Osteoblast (primary cell): ENCODE measurements at regions not wholly inside any gene's neighbourhood (a gene's known extent, or its start where the extent isn't known, plus 50 kb on each side); places are given as distances from the start of the nearest gene placed in this dataset.

Source experiments
- DNase-seq: peaks from one replicate; pipeline ENCODE4 v3.0.0; 2011; ENCODE audit warnings: low spot score, mixed read lengths; ENCODE audit not compliant: insufficient read length; ENCODE audit errors: missing footprints
- H2AFZ ChIP-seq: 2 replicates; pipeline ENCODE4 v1.6.0; 2011; ENCODE audit warnings: mild to moderate bottlenecking, low read length
- H3K27ac ChIP-seq: 2 replicates; pipeline ENCODE4 v1.5.1; 2011; ENCODE audit warnings: mild to moderate bottlenecking, low read depth, low read length, moderate library complexity
- H3K27me3 ChIP-seq: 2 replicates; pipeline ENCODE4 v1.6.0; 2012; ENCODE audit warnings: mild to moderate bottlenecking, control low read depth, inconsistent platforms, low read length, moderate library complexity; ENCODE audit not compliant: insufficient read depth
- H3K36me3 ChIP-seq: 2 replicates; pipeline ENCODE4 v1.5.1; 2011; ENCODE audit warnings: mild to moderate bottlenecking, low read length, control low read depth, moderate library complexity; ENCODE audit not compliant: insufficient read depth
- H3K4me1 ChIP-seq: 2 replicates; pipeline ENCODE4 v1.5.1; 2011; ENCODE audit warnings: mild to moderate bottlenecking, low read length, control low read depth, moderate library complexity; ENCODE audit not compliant: insufficient read depth
- H3K4me2 ChIP-seq: 2 replicates; pipeline ENCODE4 v1.6.0; 2011; ENCODE audit warnings: mild to moderate bottlenecking, low read length; ENCODE audit not compliant: insufficient read depth
- H3K4me3 ChIP-seq: fragments of 200-600 bp; sonication (generic); 3 replicates; pipeline ENCODE4 v1.5.1; 2012; ENCODE audit warnings: mild to moderate bottlenecking, low read length, inconsistent platforms; ENCODE audit not compliant: insufficient read depth
- H3K79me2 ChIP-seq: 2 replicates; pipeline ENCODE4 v1.6.0; 2012; ENCODE audit warnings: mild to moderate bottlenecking, low read length, control low read depth, inconsistent platforms; ENCODE audit not compliant: insufficient read depth
- H3K9me3 ChIP-seq: 2 replicates; pipeline ENCODE4 v1.5.1; 2011; ENCODE audit warnings: low read depth, low read length, control low read depth
- H4K20me1 ChIP-seq: 2 replicates; pipeline ENCODE4 v1.6.0; 2012; ENCODE audit warnings: mild to moderate bottlenecking, low read length, control low read depth; ENCODE audit not compliant: insufficient read depth
- CTCF ChIP-seq: IDR thresholded peaks from 2 replicates; pipeline ENCODE4 v1.5.1; 2011; ENCODE audit warnings: mild to moderate bottlenecking, low read depth, low read length, moderate library complexity; ENCODE audit errors: extremely low read depth

- Histone ChIP-seq H3K79me2 (no peaks in the 10 kb centered on the region), H2AFZ (no peak overlapping the region), H3K4me3 (no peak overlapping the region), H3K4me1 (no peaks in the 10 kb centered on the region), H3K27me3 (no peaks in the 10 kb centered on the region), H3K27ac (no peak overlapping the region), H3K36me3 (no peaks in the 10 kb centered on the region), H3K4me2 (no peak overlapping the region), H4K20me1 (no peaks in the 10 kb centered on the region), H3K9me3 (peaks cover 5% of the 10 kb centered on the region)
- no peak for TF ChIP-seq CTCF
- DNase-seq, result peak; percentile 6
Observed at GRCh38 chr5:12392246-12392645, 488.0 kb upstream of the CTNND2 start.

GRCh38 chr5:12385095-12385494 is 480.8 kb upstream of the CTNND2 start:
- no peak overlapping the region for H2AFZ ChIP-seq
- no peak overlapping the region for H3K27ac ChIP-seq
- no peak overlapping the region for H3K4me2 ChIP-seq
- no peaks in the 10 kb centered on the region for H3K36me3 ChIP-seq
- H3K9me3 ChIP-seq, result peaks cover 6% of the 10 kb centered on the region
- H3K4me1 ChIP-seq, result no peaks in the 10 kb centered on the region
- no peaks in the 10 kb centered on the region for H3K79me2 ChIP-seq
- no peak for TF ChIP-seq CTCF
- H3K27me3 ChIP-seq, result no peaks in the 10 kb centered on the region
- no peak overlapping the region for H3K4me3 ChIP-seq
- H4K20me1 ChIP-seq, result no peaks in the 10 kb centered on the region
- peak; percentile 3 for DNase-seq

- Histone ChIP-seq H3K79me2 (no peaks in the 10 kb centered on the region), H3K36me3 (no peaks in the 10 kb centered on the region), H3K4me2 (no peak overlapping the region), H3K4me3 (no peak overlapping the region), H2AFZ (no peak overlapping the region), H3K9me3 (peaks cover 4% of the 10 kb centered on the region), H3K27me3 (no peaks in the 10 kb centered on the region), H3K4me1 (no peaks in the 10 kb centered on the region), H4K20me1 (no peaks in the 10 kb centered on the region), H3K27ac (no peak overlapping the region)
- DNase-seq, result no peak
- no peak for TF ChIP-seq CTCF
Observed at GRCh38 chr5:12384005-12384404, 479.8 kb upstream of the CTNND2 start.

- Histone ChIP-seq H3K36me3 (no peaks in the 10 kb centered on the region), H3K4me1 (no peaks in the 10 kb centered on the region), H3K27me3 (no peaks in the 10 kb centered on the region), H2AFZ (no peak overlapping the region), H3K4me3 (no peak overlapping the region), H3K9me3 (peaks cover 4% of the 10 kb centered on the region), H3K79me2 (no peaks in the 10 kb centered on the region), H3K27ac (no peak overlapping the region), H4K20me1 (no peaks in the 10 kb centered on the region), H3K4me2 (no peak overlapping the region)
- DNase-seq, result no peak
- TF ChIP-seq CTCF, result no peak
Observed at GRCh38 chr5:12367973-12368372, 463.7 kb upstream of the CTNND2 start.
